ENCODE measurements at regions not wholly inside any gene's neighbourhood (a gene's known extent, or its start where the extent isn't known, plus 50 kb on each side); places are given as distances from the start of the nearest gene placed in this dataset.

DNA sequence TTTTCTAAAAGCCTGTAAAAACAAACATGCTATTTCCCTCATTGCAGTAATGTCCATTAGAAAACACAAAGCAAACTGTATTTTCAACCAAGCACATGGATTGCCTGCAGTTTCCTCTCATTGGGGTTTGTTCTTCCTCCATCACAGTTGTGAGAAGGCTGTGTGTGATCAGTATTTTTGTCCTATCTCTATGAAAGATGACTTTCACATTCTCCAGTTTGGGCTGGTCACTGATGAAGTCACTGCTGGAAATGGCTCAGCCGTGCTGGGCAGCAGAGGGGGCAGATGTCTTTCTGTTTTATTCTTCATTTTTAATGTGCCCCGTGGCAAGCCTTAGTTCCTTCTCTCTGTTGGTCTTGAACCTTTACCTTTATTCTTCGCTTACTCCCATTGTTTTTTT, 288.9 kb upstream of the MPDZ start:
- no peak for TF ChIP-seq ZNF565 (CRISPR knock-in tag; conservative IDR thresholded peaks at IDR 0.05; ENCODE audit: low read depth)
- TF ChIP-seq, protein P1, sequence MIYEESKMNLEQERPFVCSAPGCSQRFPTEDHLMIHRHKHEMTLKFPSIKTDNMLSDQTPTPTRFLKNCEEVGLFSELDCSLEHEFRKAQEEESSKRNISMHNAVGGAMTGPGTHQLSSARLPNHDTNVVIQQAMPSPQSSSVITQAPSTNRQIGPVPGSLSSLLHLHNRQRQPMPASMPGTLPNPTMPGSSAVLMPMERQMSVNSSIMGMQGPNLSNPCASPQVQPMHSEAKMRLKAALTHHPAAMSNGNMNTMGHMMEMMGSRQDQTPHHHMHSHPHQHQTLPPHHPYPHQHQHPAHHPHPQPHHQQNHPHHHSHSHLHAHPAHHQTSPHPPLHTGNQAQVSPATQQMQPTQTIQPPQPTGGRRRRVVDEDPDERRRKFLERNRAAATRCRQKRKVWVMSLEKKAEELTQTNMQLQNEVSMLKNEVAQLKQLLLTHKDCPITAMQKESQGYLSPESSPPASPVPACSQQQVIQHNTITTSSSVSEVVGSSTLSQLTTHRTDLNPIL (CRISPR knock-in tag; IDR thresholded peaks at IDR 0.05; ENCODE audit: low read depth), result no peak
- no peak for TF ChIP-seq ZFP30 (CRISPR knock-in tag; IDR thresholded peaks at IDR 0.05)
- TF ChIP-seq CSDC2 (CRISPR knock-in tag; IDR thresholded peaks at IDR 0.05), result no peak
- TF ChIP-seq BACH2 (CRISPR knock-in tag; IDR thresholded peaks at IDR 0.05; ENCODE audit: borderline replicate concordance), result no peak
- no peak for TF ChIP-seq GLIS3 (CRISPR knock-in tag; IDR thresholded peaks at IDR 0.05)
- no peak for TF ChIP-seq TOX (CRISPR knock-in tag; IDR thresholded peaks at IDR 0.05; ENCODE audit: borderline replicate concordance)
- no peak for TF ChIP-seq TCF4 (CRISPR knock-in tag; IDR thresholded peaks at IDR 0.05; ENCODE audit: borderline replicate concordance)
- no peak for TF ChIP-seq ZFP3 (CRISPR knock-in tag; IDR thresholded peaks at IDR 0.05)
- no peak for ATAC-seq

- no peak for TF ChIP-seq ARNTL (CRISPR knock-in tag; IDR thresholded peaks at IDR 0.05; ENCODE audit: borderline replicate concordance, low read depth)
- TF ChIP-seq BACH2 (CRISPR knock-in tag; IDR thresholded peaks at IDR 0.05; ENCODE audit: borderline replicate concordance), result no peak
- TF ChIP-seq TOX (CRISPR knock-in tag; IDR thresholded peaks at IDR 0.05; ENCODE audit: borderline replicate concordance), result no peak
- TF ChIP-seq, protein P2, sequence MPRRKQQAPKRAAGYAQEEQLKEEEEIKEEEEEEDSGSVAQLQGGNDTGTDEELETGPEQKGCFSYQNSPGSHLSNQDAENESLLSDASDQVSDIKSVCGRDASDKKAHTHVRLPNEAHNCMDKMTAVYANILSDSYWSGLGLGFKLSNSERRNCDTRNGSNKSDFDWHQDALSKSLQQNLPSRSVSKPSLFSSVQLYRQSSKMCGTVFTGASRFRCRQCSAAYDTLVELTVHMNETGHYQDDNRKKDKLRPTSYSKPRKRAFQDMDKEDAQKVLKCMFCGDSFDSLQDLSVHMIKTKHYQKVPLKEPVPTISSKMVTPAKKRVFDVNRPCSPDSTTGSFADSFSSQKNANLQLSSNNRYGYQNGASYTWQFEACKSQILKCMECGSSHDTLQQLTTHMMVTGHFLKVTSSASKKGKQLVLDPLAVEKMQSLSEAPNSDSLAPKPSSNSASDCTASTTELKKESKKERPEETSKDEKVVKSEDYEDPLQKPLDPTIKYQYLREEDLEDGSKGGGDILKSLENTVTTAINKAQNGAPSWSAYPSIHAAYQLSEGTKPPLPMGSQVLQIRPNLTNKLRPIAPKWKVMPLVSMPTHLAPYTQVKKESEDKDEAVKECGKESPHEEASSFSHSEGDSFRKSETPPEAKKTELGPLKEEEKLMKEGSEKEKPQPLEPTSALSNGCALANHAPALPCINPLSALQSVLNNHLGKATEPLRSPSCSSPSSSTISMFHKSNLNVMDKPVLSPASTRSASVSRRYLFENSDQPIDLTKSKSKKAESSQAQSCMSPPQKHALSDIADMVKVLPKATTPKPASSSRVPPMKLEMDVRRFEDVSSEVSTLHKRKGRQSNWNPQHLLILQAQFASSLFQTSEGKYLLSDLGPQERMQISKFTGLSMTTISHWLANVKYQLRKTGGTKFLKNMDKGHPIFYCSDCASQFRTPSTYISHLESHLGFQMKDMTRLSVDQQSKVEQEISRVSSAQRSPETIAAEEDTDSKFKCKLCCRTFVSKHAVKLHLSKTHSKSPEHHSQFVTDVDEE (CRISPR knock-in tag; IDR thresholded peaks at IDR 0.05), result no peak
- ATAC-seq, result no peak
Observed at GRCh38 chr9:13567833-13568232, 288.3 kb upstream of the MPDZ start.

DNA sequence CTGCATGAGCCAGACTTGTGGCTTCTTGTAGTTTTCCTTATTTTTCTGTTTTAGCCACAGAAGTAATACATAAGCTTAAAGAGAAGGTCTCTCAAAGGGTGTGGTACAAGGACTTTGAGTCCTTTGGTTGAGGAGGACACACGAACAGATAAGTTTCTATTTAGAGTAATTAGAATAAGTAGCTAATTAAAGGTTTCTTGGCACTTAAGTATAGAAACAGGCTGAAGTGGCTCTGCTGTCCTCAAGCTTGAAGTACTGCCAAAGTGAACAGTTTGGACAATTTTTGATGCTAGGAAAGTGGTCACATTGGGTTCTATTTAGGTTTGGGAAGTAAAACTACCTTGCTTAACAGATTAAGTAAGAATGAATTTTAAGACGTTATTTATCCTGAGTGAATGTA, 278.3 kb upstream of the MPDZ start:
- TF ChIP-seq OSR1 (CRISPR knock-in tag; IDR thresholded peaks at IDR 0.05), result no peak

DNA sequence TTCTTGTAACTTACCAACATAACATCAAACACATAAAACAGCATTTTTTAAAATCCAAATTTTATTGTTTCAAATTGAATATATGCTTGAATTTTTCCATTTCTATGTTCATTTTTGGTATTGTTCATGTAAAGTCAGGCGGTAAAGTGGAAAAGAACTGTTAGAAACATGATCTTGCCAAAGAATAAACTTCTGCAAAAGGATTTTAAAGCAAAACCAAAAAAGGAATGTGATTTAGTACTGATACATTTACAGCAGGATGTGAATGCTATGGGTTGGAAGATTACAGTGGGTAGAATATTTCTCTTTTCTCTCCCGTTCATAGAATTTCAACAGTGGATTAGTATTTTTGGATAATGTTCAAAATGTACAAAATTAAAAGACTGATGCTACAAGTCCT, 277.2 kb upstream of the MPDZ start:
- no peak for ATAC-seq
- TF ChIP-seq GLIS3 (CRISPR knock-in tag; IDR thresholded peaks at IDR 0.05) (no peak), BACH2 (CRISPR knock-in tag; IDR thresholded peaks at IDR 0.05; ENCODE audit: borderline replicate concordance) (no peak), CSDC2 (CRISPR knock-in tag; IDR thresholded peaks at IDR 0.05) (no peak), OSR1 (CRISPR knock-in tag; IDR thresholded peaks at IDR 0.05) (no peak), ZFP30 (CRISPR knock-in tag; IDR thresholded peaks at IDR 0.05) (no peak), TCF4 (CRISPR knock-in tag; IDR thresholded peaks at IDR 0.05; ENCODE audit: borderline replicate concordance) (no peak), TOX (CRISPR knock-in tag; IDR thresholded peaks at IDR 0.05; ENCODE audit: borderline replicate concordance) (no peak), PPARA (CRISPR knock-in tag; IDR thresholded peaks at IDR 0.05; ENCODE audit: borderline replicate concordance) (no peak), ZNF70 (CRISPR knock-in tag; IDR thresholded peaks at IDR 0.05) (no peak), ZC3H10 (CRISPR knock-in tag; IDR thresholded peaks at IDR 0.05) (no peak), RARB (CRISPR knock-in tag; IDR thresholded peaks at IDR 0.05) (no peak), ZNF8 (CRISPR knock-in tag; IDR thresholded peaks at IDR 0.05) (no peak)
- TF ChIP-seq, protein P1 (CRISPR knock-in tag; IDR thresholded peaks at IDR 0.05; ENCODE audit: low read depth), result no peak
- TF ChIP-seq, protein P2 (CRISPR knock-in tag; IDR thresholded peaks at IDR 0.05), result no peak
- TF ChIP-seq, protein P3, sequence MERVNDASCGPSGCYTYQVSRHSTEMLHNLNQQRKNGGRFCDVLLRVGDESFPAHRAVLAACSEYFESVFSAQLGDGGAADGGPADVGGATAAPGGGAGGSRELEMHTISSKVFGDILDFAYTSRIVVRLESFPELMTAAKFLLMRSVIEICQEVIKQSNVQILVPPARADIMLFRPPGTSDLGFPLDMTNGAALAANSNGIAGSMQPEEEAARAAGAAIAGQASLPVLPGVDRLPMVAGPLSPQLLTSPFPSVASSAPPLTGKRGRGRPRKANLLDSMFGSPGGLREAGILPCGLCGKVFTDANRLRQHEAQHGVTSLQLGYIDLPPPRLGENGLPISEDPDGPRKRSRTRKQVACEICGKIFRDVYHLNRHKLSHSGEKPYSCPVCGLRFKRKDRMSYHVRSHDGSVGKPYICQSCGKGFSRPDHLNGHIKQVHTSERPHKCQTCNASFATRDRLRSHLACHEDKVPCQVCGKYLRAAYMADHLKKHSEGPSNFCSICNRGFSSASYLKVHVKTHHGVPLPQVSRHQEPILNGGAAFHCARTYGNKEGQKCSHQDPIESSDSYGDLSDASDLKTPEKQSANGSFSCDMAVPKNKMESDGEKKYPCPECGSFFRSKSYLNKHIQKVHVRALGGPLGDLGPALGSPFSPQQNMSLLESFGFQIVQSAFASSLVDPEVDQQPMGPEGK (CRISPR knock-in tag; IDR thresholded peaks at IDR 0.05; ENCODE audit: borderline replicate concordance), result no peak
- TF ChIP-seq, protein P4, sequence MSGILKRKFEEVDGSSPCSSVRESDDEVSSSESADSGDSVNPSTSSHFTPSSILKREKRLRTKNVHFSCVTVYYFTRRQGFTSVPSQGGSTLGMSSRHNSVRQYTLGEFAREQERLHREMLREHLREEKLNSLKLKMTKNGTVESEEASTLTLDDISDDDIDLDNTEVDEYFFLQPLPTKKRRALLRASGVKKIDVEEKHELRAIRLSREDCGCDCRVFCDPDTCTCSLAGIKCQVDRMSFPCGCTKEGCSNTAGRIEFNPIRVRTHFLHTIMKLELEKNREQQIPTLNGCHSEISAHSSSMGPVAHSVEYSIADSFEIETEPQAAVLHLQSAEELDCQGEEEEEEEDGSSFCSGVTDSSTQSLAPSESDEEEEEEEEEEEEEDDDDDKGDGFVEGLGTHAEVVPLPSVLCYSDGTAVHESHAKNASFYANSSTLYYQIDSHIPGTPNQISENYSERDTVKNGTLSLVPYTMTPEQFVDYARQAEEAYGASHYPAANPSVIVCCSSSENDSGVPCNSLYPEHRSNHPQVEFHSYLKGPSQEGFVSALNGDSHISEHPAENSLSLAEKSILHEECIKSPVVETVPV (CRISPR knock-in tag; IDR thresholded peaks at IDR 0.05), result no peak

More for the DNA sequence above, 278.3 kb upstream of the MPDZ start:
- ATAC-seq, result no peak

Measured in SK-N-SH treated with all-trans-retinoic acid at 6 μM for 48 hours (cell line).